GM12892 (cell line): ENCODE measurements at regions not wholly inside any gene's neighbourhood (a gene's known extent, or its start where the extent isn't known, plus 50 kb on each side); places are given as distances from the start of the nearest gene placed in this dataset.
"Not testable (repeated sequence)": the region's sequence is repeated elsewhere in the genome, so short reads cannot be mapped to it uniquely, and the experiment has no call there.

Experiments
- DNase-seq: peaks from one replicate; pipeline ENCODE4 v3.0.0; 2011; ENCODE audit not compliant: insufficient read length
- FAIRE-seq: peaks from 2 replicates; lab custom pipeline; 2011; peaks lifted over from hg19 to GRCh38; lab: Jason Lieb, UNC
- POLR2A ChIP-seq: IDR thresholded peaks from 2 replicates; pipeline ENCODE4 v1.6.1; 2011; ENCODE audit warnings: low read depth, low read length, control low read depth
- POLR2AphosphoS5 ChIP-seq: IDR thresholded peaks from 2 replicates; pipeline ENCODE4 v1.6.1; 2011; ENCODE audit warnings: low read depth, low read length, control low read depth
- TAF1 ChIP-seq: IDR thresholded peaks from 2 replicates; pipeline ENCODE4 v1.6.1; 2011; ENCODE audit warnings: low read depth, mild to moderate bottlenecking, control low read depth, low read length, borderline replicate concordance

- FAIRE-seq (no peak), DNase-seq (no peak)
- no peak for TF ChIP-seq POLR2A
- TF ChIP-seq POLR2AphosphoS5: no peak
- no peak for TF ChIP-seq TAF1
These were observed 454.3 kb upstream of the CDH11 start for GRCh38 chr16:65576139-65576538.

- FAIRE-seq: no peak
- no peak for DNase-seq
- TF ChIP-seq POLR2AphosphoS5: no peak
- TF ChIP-seq TAF1: no peak
- TF ChIP-seq POLR2A: no peak
These were observed 452.6 kb upstream of the CDH11 start for GRCh38 chr16:65574326-65574966.

- FAIRE-seq (no peak), DNase-seq (no peak)
- TF ChIP-seq POLR2A (no peak), TAF1 (no peak), POLR2AphosphoS5 (no peak)
These were observed 450.3 kb upstream of the CDH11 start for GRCh38 chr16:65572156-65572555.

- TF ChIP-seq POLR2A (no peak), POLR2AphosphoS5 (no peak), TAF1 (no peak)
- DNase-seq (no peak), FAIRE-seq (no peak)
These were observed 448.4 kb upstream of the CDH11 start for GRCh38 chr16:65570261-65570660.

GRCh38 chr16:65559846-65560245 is 438.0 kb upstream of the CDH11 start:
- TF ChIP-seq POLR2A: no peak
- no peak for TF ChIP-seq POLR2AphosphoS5
- TF ChIP-seq TAF1: no peak
- DNase-seq: no peak
- FAIRE-seq: no peak

GRCh38 chr16:65549689-65550088 is 427.8 kb upstream of the CDH11 start:
- DNase-seq, FAIRE-seq: not testable (repeated sequence)

GRCh38 chr16:65548470-65548869 is 426.6 kb upstream of the CDH11 start:
- DNase-seq (no peak), FAIRE-seq (no peak)
- TF ChIP-seq POLR2AphosphoS5 (no peak), POLR2A (no peak), TAF1 (no peak)

GRCh38 chr16:65547772-65548446 is 426.0 kb upstream of the CDH11 start:
- no peak for TF ChIP-seq TAF1
- TF ChIP-seq POLR2AphosphoS5: no peak
- FAIRE-seq (no peak), DNase-seq (no peak)

GRCh38 chr16:65546353-65546791 is 424.5 kb upstream of the CDH11 start:
- DNase-seq (no peak), FAIRE-seq (no peak)
- TF ChIP-seq TAF1 (no peak), POLR2AphosphoS5 (no peak)

GRCh38 chr16:65545413-65545956 is 423.6 kb upstream of the CDH11 start:
- TF ChIP-seq POLR2AphosphoS5 (no peak), TAF1 (no peak), POLR2A (no peak)
- DNase-seq (no peak), FAIRE-seq (no peak)

- TF ChIP-seq POLR2A (no peak), TAF1 (no peak), POLR2AphosphoS5 (no peak)
- FAIRE-seq: no peak
These were observed 422.2 kb upstream of the CDH11 start for GRCh38 chr16:65543781-65544740.

GRCh38 chr16:65541646-65542045 is 419.8 kb upstream of the CDH11 start:
- TF ChIP-seq TAF1: no peak
- TF ChIP-seq POLR2AphosphoS5: no peak
- no peak for TF ChIP-seq POLR2A
- DNase-seq (no peak), FAIRE-seq (no peak)

More at GRCh38 chr16:65543781-65544740, 422.2 kb upstream of the CDH11 start:
- no peak for DNase-seq
